Right cardiac atrium (tissue), 5 donors: ENCODE measurements at regions not wholly inside any gene's neighbourhood (a gene's known extent, or its start where the extent isn't known, plus 50 kb on each side); places are given as distances from the start of the nearest gene placed in this dataset.

Experiments used
- ATAC-seq, 2 donors: fragments of 200-7000 bp; cut with Tn5 transposase; one replicate each; pipeline versions ENCODE4 v1.8.0 to v1.9.1; 2020; ENCODE audit warnings: moderate library complexity in 2 of 2, mild to moderate bottlenecking in 1 of 2
- DNase-seq, 3 donors: peaks; one replicate each; pipeline ENCODE4 v3.0.0-alpha.2; 2020
- H3K27ac ChIP-seq: one replicate; pipeline ENCODE4 v1.5.1; 2013; ENCODE audit warnings: mild to moderate bottlenecking, low read length, control low read depth, moderate library complexity
- H3K27me3 ChIP-seq: one replicate; pipeline ENCODE4 v1.6.1; 2013; ENCODE audit not compliant: control insufficient read depth, insufficient read depth
- H3K4me1 ChIP-seq: one replicate; pipeline ENCODE4 v1.6.1; 2013; ENCODE audit warnings: low read length; ENCODE audit not compliant: control insufficient read depth, insufficient read depth
- H3K4me3 ChIP-seq: one replicate; pipeline ENCODE4 v1.5.1; 2013; ENCODE audit warnings: low read length, control low read depth
- H3K9me3 ChIP-seq: one replicate; pipeline ENCODE4 v1.6.1; 2013; ENCODE audit warnings: low read length; ENCODE audit not compliant: control insufficient read depth
- WGBS: extraction: QIAGEN DNeasy Blood & Tissue Kit; methylation state at CpG from one replicate; pipeline ENCODE4 v1.1.7; 2013; 5-methylcytosine and 5-hydroxymethylcytosine counted together
- intact Hi-C, 4 donors: fragments of 100-400 bp; cut with DNase I; formaldehyde crosslinking; loops; one replicate each; pipeline versions ENCODE4 v1.11.0 to v1.14.0; 2022 to 2023
- donor health status: healthy with polysubstance abuse.
- donor health status: DM: no; HTN: yes; CAD: no.
- donor health status: DM: no; HTN: no; CAD: no.
- donor health status: DM: no; HTN: yes; CAD: no; lungs with severe emphysema.
- donor health status: DM: yes; HTN: yes; CAD: no.

GRCh38 chr2:120968307-120969015, 232.8 kb downstream of the GLI2 start:
- no peaks in the 10 kb centered on the region for H3K4me1 ChIP-seq
- WGBS: 93% methylated on average over 30 of the region's 30 CpGs
- no peaks in the 10 kb centered on the region for H3K9me3 ChIP-seq
- intact Hi-C loops: no loop called here
- ATAC-seq: no peak
- no peak overlapping the region for H3K27ac ChIP-seq
- H3K4me3 ChIP-seq: no peak overlapping the region
- DNase-seq: peak in 1 of 3 donors; percentile 39
- H3K27me3 ChIP-seq: no peaks in the 10 kb centered on the region

DNA sequence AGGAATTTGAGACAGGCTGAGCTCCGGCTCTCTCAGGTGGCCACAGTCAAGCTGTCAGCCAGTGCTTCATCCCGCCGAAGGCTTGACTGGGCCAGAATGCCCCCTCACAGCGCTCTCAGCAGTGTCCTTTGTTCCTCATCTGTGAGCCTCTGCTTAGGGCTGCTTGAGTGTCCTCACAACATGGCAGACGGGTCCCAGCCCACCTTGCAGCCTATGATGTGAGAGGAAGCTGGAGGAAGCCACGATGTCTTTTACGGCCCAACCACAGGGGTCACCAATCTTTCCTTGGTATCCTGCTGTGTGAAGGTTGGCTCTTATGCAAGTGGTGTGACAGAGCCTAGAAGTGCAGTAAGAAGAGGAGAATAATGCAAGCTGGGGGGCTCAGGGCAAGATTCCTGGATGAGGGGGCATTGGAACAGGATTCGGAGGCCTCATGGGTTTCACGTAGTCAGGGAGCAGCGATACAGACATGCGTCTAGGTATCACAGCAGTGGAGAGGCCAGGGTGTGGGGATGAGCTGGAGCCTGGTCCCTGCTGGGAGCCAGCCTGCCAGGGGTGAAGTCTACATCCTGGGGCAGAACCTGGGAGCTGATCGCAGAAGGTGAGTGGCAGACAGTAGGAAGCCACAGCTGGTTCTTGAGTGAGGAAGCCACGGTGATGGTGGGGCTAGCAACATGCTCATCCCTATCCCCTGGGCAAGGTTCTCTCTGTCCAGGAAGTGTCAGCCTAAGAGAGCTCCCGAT, 234.1 kb downstream of the GLI2 start:
- no peaks in the 10 kb centered on the region for H3K9me3 ChIP-seq
- no peak for ATAC-seq
- peak in 1 of 3 donors; percentile 24 for DNase-seq
- H3K27ac ChIP-seq: no peak overlapping the region
- intact Hi-C loops: no loop called here
- H3K4me3 ChIP-seq: no peak overlapping the region
- no peaks in the 10 kb centered on the region for H3K4me1 ChIP-seq
- no peaks in the 10 kb centered on the region for H3K27me3 ChIP-seq
- 84% methylated on average over 14 of the region's 14 CpGs for WGBS

DNA sequence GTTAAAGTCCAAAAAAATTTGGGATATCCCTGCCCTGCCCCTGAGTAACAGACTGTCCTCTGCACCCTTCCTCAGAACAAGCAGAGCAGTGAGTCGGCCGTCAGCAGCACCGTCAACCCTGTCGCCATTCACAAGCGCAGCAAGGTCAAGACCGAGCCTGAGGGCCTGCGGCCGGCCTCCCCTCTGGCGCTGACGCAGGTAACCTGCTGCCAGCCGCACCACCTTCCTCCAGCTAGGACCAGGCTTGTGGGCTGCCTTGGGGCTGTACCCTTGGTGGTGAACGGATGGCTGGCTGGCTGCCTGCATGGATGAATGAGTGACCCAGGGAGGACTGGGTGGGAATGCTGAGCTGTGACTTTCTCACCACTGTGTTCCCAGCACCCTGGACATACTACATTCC, 236.2 kb downstream of the GLI2 start:
- H3K27ac ChIP-seq: no peak overlapping the region
- DNase-seq (no peak), ATAC-seq (peak in 1 of 2 donors; percentile 9)
- H3K4me1 ChIP-seq: no peaks in the 10 kb centered on the region
- no peaks in the 10 kb centered on the region for H3K27me3 ChIP-seq
- no peaks in the 10 kb centered on the region for H3K9me3 ChIP-seq
- WGBS: 95% methylated on average over 12 of the region's 12 CpGs
- intact Hi-C loops: no loop called here
- H3K4me3 ChIP-seq: no peak overlapping the region

DNA sequence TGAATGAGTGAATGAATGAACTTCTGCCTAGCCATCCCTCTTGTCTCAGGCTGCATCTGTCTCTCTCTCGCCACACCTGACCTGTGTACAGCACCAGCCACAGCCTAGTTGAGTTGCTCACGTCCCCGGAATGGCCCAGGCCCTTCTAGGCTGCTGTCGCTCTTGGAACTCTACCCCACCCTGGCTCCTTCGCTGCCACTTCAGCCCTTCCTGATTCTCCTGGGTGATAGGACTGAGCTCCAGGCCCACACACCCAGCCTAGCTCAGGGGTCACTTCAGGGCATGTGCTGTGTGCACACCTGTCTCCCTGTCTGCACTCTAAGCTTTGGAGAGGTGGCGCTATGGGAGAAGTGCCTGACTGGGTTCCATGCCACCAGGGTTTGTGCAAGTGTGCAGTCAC, 236.6 kb downstream of the GLI2 start:
- H3K9me3 ChIP-seq: no peaks in the 10 kb centered on the region
- H3K27me3 ChIP-seq: no peaks in the 10 kb centered on the region
- ATAC-seq (no peak), DNase-seq (no peak)
- no peak overlapping the region for H3K4me3 ChIP-seq
- intact Hi-C loops: no loop called here
- no peak overlapping the region for H3K27ac ChIP-seq
- WGBS: 81% methylated on average over 6 of the region's 6 CpGs
- no peaks in the 10 kb centered on the region for H3K4me1 ChIP-seq

- H3K4me3 ChIP-seq: no peak overlapping the region
- no peaks in the 10 kb centered on the region for H3K9me3 ChIP-seq
- H3K4me1 ChIP-seq: no peaks in the 10 kb centered on the region
- H3K27ac ChIP-seq: no peak overlapping the region
- no peaks in the 10 kb centered on the region for H3K27me3 ChIP-seq
- ATAC-seq (no peak), DNase-seq (no peak)
- 89% methylated on average over 17 of the region's 17 CpGs for WGBS
- intact Hi-C loops: no loop called here
Measured at GRCh38 chr2:120973196-120973595, 237.5 kb downstream of the GLI2 start.

DNA sequence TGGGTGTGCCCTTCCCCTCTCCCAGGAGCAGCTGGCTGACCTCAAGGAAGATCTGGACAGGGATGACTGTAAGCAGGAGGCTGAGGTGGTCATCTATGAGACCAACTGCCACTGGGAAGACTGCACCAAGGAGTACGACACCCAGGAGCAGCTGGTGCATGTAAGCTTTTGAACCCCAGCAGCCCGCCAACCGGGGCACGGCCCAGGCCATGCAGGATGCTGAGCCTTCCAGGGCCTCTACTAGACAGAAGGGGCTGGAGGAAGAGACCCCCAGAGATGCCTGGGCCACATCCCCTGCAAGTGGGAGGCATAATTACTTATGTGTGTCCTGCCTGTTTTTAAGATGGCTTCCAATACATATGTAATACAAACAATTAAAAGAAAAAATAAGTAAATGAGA, 239.3 kb downstream of the GLI2 start:
- Histone ChIP-seq H3K27me3 (no peaks in the 10 kb centered on the region), H3K4me1 (no peaks in the 10 kb centered on the region), H3K9me3 (no peaks in the 10 kb centered on the region), H3K4me3 (no peak overlapping the region), H3K27ac (no peak overlapping the region)
- WGBS: 98% methylated on average over 4 of the region's 4 CpGs
- no peak for DNase-seq
- intact Hi-C loops: no loop called here
- ATAC-seq: no peak

GRCh38 chr2:120976501-120977307, 241.0 kb downstream of the GLI2 start:
- WGBS: 72% methylated on average over 12 of the region's 12 CpGs
- no peaks in the 10 kb centered on the region for H3K9me3 ChIP-seq
- ATAC-seq: no peak
- no peak overlapping the region for H3K27ac ChIP-seq
- H3K4me1 ChIP-seq: no peaks in the 10 kb centered on the region
- intact Hi-C loops: no loop called here
- no peak overlapping the region for H3K4me3 ChIP-seq
- DNase-seq: no peak
- no peaks in the 10 kb centered on the region for H3K27me3 ChIP-seq

GRCh38 chr2:120977582-120978358, 242.1 kb downstream of the GLI2 start:
- H3K4me3 ChIP-seq: no peak overlapping the region
- intact Hi-C loops: no loop called here
- H3K4me1 ChIP-seq: no peaks in the 10 kb centered on the region
- 83% methylated on average over 25 of the region's 25 CpGs for WGBS
- H3K27me3 ChIP-seq: no peaks in the 10 kb centered on the region
- DNase-seq (no peak), ATAC-seq (peak in 1 of 2 donors; percentile 25)
- H3K9me3 ChIP-seq: no peaks in the 10 kb centered on the region
- H3K27ac ChIP-seq: no peak overlapping the region

- ATAC-seq (peak in 1 of 2 donors; percentile 34), DNase-seq (no peak)
- WGBS: 89% methylated on average over 20 of the region's 20 CpGs
- Histone ChIP-seq H3K27me3 (no peaks in the 10 kb centered on the region), H3K4me3 (no peak overlapping the region), H3K27ac (no peak overlapping the region), H3K4me1 (no peaks in the 10 kb centered on the region), H3K9me3 (no peaks in the 10 kb centered on the region)
- intact Hi-C loops: no loop called here
Measured at GRCh38 chr2:120978359-120979050, 242.8 kb downstream of the GLI2 start.

- 40% methylated on average over 2 of the region's 2 CpGs for WGBS
- no peak overlapping the region for H3K4me3 ChIP-seq
- H3K27ac ChIP-seq: no peak overlapping the region
- H3K9me3 ChIP-seq: no peaks in the 10 kb centered on the region
- DNase-seq (no peak), ATAC-seq (no peak)
- intact Hi-C loops: no loop called here
- H3K27me3 ChIP-seq: no peaks in the 10 kb centered on the region
- H3K4me1 ChIP-seq: no peaks in the 10 kb centered on the region
Measured at GRCh38 chr2:120979398-120979797, 243.7 kb downstream of the GLI2 start.
